ENCODE measurements at regions not wholly inside any gene's neighbourhood (a gene's known extent, or its start where the extent isn't known, plus 50 kb on each side); places are given as distances from the start of the nearest gene placed in this dataset.
A peak's percentile ranks its signal among the peaks of the same experiment; 100 is the strongest.
"Not testable (repeated sequence)": the region's sequence is repeated elsewhere in the genome, so short reads cannot be mapped to it uniquely, and the experiment has no call there.

DNA sequence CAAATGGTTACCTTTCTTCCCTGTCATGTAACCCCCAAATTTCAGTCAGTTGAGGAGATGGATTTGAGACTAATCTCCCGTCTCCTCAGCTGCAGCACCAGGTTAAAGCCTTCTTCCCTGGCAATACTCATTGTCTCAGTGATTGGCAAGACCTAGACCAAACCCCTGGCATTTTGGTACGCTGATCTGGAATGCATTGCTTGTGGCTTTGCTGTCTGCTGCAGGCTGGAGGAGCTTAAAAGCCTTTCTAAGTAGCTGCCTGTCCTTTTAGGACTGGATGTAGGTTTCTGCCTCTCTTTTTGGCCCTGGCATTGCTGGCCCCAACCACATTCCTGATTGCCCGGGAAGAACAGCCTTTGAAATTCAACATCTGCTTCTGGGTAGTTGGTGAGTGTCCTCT lies 729.6 kb upstream of the GJE1 start:
- Histone ChIP-seq H3K9me3 (ENCODE audit: insufficient read depth, low read depth, low read length) (peaks cover 22% of the 10 kb centered on the region), H3K27me3 (ENCODE audit: insufficient read depth, low read length) (no peaks in the 10 kb centered on the region), H3K36me3 (ENCODE audit: insufficient read depth, low read length) (no peaks in the 10 kb centered on the region), H3K9ac (ENCODE audit: low read depth, low read length) (no peak overlapping the region), H3K4me3 (ENCODE audit: low read length) (no peak overlapping the region), H3K4me1 (ENCODE audit: insufficient read depth, low read length) (no peaks in the 10 kb centered on the region), H3K27ac (ENCODE audit: low read depth, low read length) (no peak overlapping the region)
- WGBS = 93% methylated on average over 3 of the region's 3 CpGs

DNA sequence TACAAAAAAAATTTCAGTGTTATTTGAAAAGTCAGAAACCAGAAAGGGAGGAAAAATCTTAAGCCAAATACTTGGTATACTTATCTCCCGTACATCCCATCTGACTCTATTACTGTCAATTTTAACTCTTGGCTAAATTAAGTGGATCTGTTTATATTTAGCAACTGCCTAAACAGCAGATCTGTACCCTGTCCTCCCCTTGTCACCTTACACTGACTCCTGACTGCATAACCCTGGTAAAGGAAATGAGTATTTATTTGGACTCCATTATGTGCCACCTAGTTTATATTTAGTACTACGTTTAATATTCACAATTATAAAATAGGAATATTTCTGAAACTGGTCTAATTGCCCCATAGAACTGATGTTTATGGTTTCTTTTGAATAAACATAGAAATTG lies 730.2 kb upstream of the GJE1 start:
- H3K27me3 ChIP-seq (ENCODE audit: insufficient read depth, low read length) = no peaks in the 10 kb centered on the region
- no peak overlapping the region for H3K9ac ChIP-seq (ENCODE audit: low read depth, low read length)
- H3K27ac ChIP-seq (ENCODE audit: low read depth, low read length) = no peak overlapping the region
- peaks cover 16% of the 10 kb centered on the region for H3K9me3 ChIP-seq (ENCODE audit: insufficient read depth, low read depth, low read length)
- no peak overlapping the region for H3K4me3 ChIP-seq (ENCODE audit: low read length)
- no peaks in the 10 kb centered on the region for H3K36me3 ChIP-seq (ENCODE audit: insufficient read depth, low read length)
- WGBS = no CpG with 5 or more reads among the region's 2 CpGs
- no peaks in the 10 kb centered on the region for H3K4me1 ChIP-seq (ENCODE audit: insufficient read depth, low read length)

DNA sequence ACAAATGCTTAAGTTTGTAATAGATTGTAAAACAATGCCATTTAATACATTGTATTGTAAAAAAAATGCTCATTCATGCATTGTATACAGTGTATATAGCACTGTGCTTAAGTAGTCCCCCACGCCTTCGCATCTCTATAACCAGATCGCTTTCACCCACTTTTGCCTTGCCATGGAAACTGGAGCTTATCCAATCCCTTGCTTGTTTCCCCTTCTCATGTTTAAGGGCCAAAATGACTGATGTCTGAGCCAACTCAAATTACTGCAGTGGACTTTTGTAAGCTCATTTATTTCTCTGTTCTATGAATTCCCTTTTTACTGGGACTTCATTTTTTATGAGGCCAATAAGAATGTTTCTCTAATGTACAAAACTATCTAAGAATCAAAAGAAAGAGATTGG lies 730.9 kb upstream of the GJE1 start:
- H3K4me1 ChIP-seq (ENCODE audit: insufficient read depth, low read length) = no peaks in the 10 kb centered on the region

DNA sequence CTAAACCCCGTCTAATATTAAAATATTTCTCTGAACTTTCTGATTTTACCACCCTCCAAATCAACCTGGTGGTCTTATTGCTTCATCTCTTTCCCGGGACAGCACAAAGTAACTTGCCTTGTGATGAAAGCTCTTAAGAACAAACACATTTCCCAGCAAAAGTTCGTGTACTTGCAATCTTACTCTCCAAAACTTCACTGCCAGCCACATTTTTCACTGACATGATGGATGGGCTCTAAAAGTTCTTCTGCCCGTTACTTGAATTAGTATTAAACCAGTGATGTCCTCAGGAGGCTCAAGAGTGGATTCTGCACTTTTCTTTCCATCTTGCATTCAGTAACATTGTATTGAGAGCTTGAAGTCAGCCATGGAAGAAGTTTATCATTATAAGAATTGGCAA lies 731.6 kb upstream of the GJE1 start:
- H3K9ac ChIP-seq (ENCODE audit: low read depth, low read length) = no peak overlapping the region
- 93% methylated on average over 4 of the region's 4 CpGs for WGBS
- H3K4me3 ChIP-seq (ENCODE audit: low read length) = no peak overlapping the region
- no peak overlapping the region for H3K27ac ChIP-seq (ENCODE audit: low read depth, low read length)
- H3K27me3 ChIP-seq (ENCODE audit: insufficient read depth, low read length) = no peaks in the 10 kb centered on the region
- H3K4me1 ChIP-seq (ENCODE audit: insufficient read depth, low read length) = no peaks in the 10 kb centered on the region
- 0 out of 2 replicates have a peak, but pooled peaks cover 5% of the 10 kb centered on the region for H3K9me3 ChIP-seq (ENCODE audit: insufficient read depth, low read depth, low read length)
- no peaks in the 10 kb centered on the region for H3K36me3 ChIP-seq (ENCODE audit: insufficient read depth, low read length)

More for the DNA sequence above, 730.9 kb upstream of the GJE1 start:
- no peaks in the 10 kb centered on the region for H3K36me3 ChIP-seq (ENCODE audit: insufficient read depth, low read length)
- H3K27ac ChIP-seq (ENCODE audit: low read depth, low read length) = no peak overlapping the region
- no peak overlapping the region for H3K9ac ChIP-seq (ENCODE audit: low read depth, low read length)
- no peaks in the 10 kb centered on the region for H3K27me3 ChIP-seq (ENCODE audit: insufficient read depth, low read length)
- 99% methylated on average over 3 of the region's 3 CpGs for WGBS
- no peak overlapping the region for H3K4me3 ChIP-seq (ENCODE audit: low read length)
- peaks cover 11% of the 10 kb centered on the region for H3K9me3 ChIP-seq (ENCODE audit: insufficient read depth, low read depth, low read length)

DNA sequence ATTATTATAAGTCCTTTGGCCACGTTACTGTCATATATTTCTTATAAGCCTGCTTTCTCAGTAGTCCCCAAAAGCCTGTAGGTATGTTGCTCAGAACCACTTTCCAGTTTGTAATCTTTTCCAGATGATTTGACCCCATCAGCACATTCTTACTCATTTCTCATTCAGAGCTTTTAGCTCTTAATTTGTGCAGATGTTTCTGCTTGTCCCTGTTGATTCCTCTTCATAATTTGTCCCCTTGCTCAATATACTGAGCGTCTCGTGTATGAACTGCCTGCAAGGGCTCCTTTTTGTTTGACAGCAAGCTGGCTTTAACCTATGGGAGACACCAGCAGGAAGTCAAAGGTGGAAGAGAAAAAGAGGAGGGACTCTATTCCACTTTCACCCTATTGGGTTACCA lies 733.8 kb upstream of the GJE1 start:
- Histone ChIP-seq H3K9ac (ENCODE audit: low read depth, low read length) (no peak overlapping the region), H3K4me1 (ENCODE audit: insufficient read depth, low read length) (no peaks in the 10 kb centered on the region), H3K9me3 (ENCODE audit: insufficient read depth, low read depth, low read length) (no peaks in the 10 kb centered on the region), H3K4me3 (ENCODE audit: low read length) (no peak overlapping the region), H3K27ac (ENCODE audit: low read depth, low read length) (no peak overlapping the region), H3K36me3 (ENCODE audit: insufficient read depth, low read length) (no peaks in the 10 kb centered on the region), H3K27me3 (ENCODE audit: insufficient read depth, low read length) (no peaks in the 10 kb centered on the region)
- WGBS = 77% methylated on average over 3 of the region's 3 CpGs

DNA sequence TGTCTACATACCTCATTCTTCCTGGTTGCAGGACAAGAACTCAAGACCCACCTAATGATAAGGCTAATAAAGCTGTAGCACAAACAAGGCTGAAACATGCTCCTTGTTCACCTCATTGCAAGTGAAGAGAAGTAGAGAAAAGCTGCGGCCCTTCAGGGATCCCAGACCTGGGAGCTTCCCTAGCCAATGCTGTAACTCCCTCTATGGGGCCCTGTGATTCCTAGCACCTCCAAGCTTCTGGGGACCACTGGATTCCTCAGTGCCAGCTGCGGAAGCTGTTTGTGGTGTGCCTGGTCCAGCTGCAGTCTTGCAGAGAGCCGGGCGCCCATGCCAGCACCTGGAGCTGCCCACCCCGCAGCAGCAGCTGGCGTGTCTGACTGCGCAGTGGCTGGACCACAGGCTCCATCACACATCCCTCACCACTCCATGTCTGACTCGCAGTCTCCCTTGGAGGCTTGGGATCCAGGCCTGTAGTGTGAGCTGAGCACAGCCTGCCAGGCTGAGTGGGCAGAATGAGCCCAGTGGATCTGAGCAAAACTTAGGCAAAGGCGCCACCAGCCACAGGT lies 737.2 kb upstream of the GJE1 start:
- Histone ChIP-seq H3K9ac (ENCODE audit: low read depth, low read length) (no peak overlapping the region), H3K9me3 (ENCODE audit: insufficient read depth, low read depth, low read length) (no peaks in the 10 kb centered on the region), H3K4me1 (ENCODE audit: insufficient read depth, low read length) (no peaks in the 10 kb centered on the region), H3K27me3 (ENCODE audit: insufficient read depth, low read length) (no peaks in the 10 kb centered on the region), H3K4me3 (ENCODE audit: low read length) (no peak overlapping the region), H3K27ac (ENCODE audit: low read depth, low read length) (no peak overlapping the region), H3K36me3 (ENCODE audit: insufficient read depth, low read length) (no peaks in the 10 kb centered on the region)
- WGBS = 94% methylated on average over 9 of the region's 9 CpGs

DNA sequence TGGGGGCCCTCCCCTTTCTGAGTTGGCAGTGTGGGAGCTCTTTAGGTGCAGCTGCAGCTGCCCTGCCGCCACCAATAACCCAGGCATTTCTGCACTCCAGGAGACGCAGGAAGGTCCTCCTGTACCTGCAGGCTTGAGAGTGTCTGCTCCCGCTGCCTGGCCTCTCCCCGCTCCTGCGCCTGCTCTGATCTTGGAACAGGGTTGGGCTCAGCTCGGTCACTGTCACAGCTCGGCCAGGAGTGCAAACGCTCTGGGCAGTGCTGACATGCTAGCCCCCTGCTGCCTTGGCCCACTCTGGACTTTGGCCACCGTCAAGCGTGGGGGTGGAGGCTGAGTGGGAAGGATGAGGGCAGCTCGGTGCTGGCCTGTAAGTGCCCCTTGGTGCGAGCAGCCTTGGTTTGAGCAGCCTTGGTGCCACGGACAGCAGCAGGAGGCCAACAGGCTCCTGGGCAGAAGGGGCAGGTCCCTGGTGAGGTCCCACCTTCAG lies 738.1 kb upstream of the GJE1 start:
- Histone ChIP-seq H3K9me3 (ENCODE audit: insufficient read depth, low read depth, low read length) (no peaks in the 10 kb centered on the region), H3K27me3 (ENCODE audit: insufficient read depth, low read length) (no peaks in the 10 kb centered on the region), H3K4me3 (ENCODE audit: low read length) (no peak overlapping the region), H3K4me1 (ENCODE audit: insufficient read depth, low read length) (no peaks in the 10 kb centered on the region; the same call in 1 of the 2 replicates), H3K36me3 (ENCODE audit: insufficient read depth, low read length) (no peaks in the 10 kb centered on the region), H3K9ac (ENCODE audit: low read depth, low read length) (no peak overlapping the region), H3K27ac (ENCODE audit: low read depth, low read length) (no peak overlapping the region)
- WGBS = 94% methylated on average over 13 of the region's 13 CpGs

DNA sequence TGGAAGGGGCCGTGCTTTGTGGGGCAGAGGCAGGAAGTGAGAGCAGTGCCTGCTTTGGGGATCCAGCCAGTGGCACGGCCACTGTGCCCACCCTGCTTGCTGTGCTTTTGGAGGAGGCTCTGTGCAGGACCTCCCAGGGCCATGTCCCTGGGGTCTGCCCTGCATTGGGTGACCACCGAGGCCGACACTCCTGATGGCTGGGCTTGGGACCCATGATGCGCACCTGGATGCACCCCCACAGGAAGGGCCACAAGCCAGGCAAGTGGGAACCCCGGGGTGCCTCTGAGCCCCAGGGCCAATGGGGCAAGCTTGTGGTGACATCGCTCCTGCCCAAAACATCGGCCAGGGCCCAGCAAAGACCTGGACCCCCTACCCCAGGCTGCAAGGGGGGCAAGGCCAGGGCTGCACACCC lies 738.6 kb upstream of the GJE1 start:
- Histone ChIP-seq H3K27ac (ENCODE audit: low read depth, low read length) (no peak overlapping the region), H3K9ac (ENCODE audit: low read depth, low read length) (no peak overlapping the region), H3K36me3 (ENCODE audit: insufficient read depth, low read length) (no peaks in the 10 kb centered on the region), H3K4me1 (ENCODE audit: insufficient read depth, low read length) (peaks cover 2% of the 10 kb centered on the region; the same call in 1 of the 2 replicates), H3K27me3 (ENCODE audit: insufficient read depth, low read length) (no peaks in the 10 kb centered on the region), H3K9me3 (ENCODE audit: insufficient read depth, low read depth, low read length) (no peaks in the 10 kb centered on the region), H3K4me3 (ENCODE audit: low read length) (no peak overlapping the region)
- 96% methylated on average over 8 of the region's 8 CpGs for WGBS

DNA sequence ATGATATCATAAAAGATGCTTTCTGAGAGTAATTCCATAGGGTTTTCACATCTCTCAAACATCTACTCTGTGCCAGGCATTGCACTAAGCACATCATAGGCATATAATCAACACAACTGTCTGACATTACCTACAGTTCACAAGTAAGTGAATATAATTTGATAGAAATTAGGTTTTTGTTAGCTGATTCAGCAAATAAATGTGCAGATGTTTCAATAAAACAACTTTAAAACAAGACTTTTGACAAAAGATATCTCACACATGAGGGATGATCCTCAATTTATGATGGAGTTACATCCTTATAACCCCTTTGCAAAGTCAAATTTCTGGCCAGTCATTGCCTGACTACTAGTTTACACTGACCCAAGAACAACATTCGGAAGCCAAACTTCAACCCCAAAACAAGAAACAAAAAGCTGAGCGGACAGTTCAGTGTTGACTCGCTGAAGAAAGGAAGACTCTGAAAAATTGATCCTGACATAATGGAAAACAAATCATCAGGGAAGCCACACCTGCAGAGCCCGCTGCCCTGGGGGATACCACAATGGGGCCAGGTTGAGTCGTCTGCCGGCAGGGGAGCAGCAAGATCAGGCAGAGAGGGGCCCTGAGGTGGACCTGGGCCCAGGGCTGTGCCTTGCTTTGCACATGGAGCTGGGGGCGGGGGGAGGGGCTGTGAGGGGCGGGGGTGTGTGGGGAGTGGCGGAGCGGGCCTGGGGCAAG lies 739.2 kb upstream of the GJE1 start:
- no peak overlapping the region for H3K27ac ChIP-seq (ENCODE audit: low read depth, low read length)
- no peak overlapping the region for H3K9ac ChIP-seq (ENCODE audit: low read depth, low read length)
- no peaks in the 10 kb centered on the region for H3K27me3 ChIP-seq (ENCODE audit: insufficient read depth, low read length)
- WGBS = 99% methylated on average over 10 of the region's 10 CpGs
- no peaks in the 10 kb centered on the region for H3K9me3 ChIP-seq (ENCODE audit: insufficient read depth, low read depth, low read length)
- H3K4me1 ChIP-seq (ENCODE audit: insufficient read depth, low read length) = peaks cover 6% of the 10 kb centered on the region; the same call in 1 of the 2 replicates
- H3K4me3 ChIP-seq (ENCODE audit: low read length) = no peak overlapping the region
- no peaks in the 10 kb centered on the region for H3K36me3 ChIP-seq (ENCODE audit: insufficient read depth, low read length)

DNA sequence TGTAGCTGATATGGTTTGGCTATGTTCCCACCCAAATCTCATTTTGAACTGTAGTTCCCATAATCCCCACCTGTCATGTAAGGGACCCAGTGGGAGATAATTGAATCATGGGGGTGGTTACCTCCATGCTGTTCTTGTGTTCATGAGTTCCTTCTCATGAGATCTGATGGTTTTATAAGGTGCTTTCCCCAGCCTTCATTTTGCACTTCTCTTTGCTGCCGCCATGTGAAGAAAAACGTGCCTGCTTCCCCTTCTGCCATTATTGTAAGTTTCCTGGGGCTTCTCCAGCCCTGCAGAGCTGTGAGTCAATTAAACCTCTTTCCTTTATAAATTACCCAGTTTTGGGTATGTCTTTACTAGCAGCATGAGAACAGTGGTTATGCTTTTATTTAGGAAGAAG lies 741.6 kb upstream of the GJE1 start:
- not testable (repeated sequence) for H3K9me3 ChIP-seq (ENCODE audit: insufficient read depth, low read depth, low read length); H3K27me3 ChIP-seq (ENCODE audit: insufficient read depth, low read length); H3K27ac ChIP-seq (ENCODE audit: low read depth, low read length); H3K4me3 ChIP-seq (ENCODE audit: low read length); H3K9ac ChIP-seq (ENCODE audit: low read depth, low read length); H3K36me3 ChIP-seq (ENCODE audit: insufficient read depth, low read length)
- H3K4me1 ChIP-seq (ENCODE audit: insufficient read depth, low read length) = peaks cover 12% of the 10 kb centered on the region; the same call in 1 of the 2 replicates
- 92% methylated on average over 2 of the region's 2 CpGs for WGBS

DNA sequence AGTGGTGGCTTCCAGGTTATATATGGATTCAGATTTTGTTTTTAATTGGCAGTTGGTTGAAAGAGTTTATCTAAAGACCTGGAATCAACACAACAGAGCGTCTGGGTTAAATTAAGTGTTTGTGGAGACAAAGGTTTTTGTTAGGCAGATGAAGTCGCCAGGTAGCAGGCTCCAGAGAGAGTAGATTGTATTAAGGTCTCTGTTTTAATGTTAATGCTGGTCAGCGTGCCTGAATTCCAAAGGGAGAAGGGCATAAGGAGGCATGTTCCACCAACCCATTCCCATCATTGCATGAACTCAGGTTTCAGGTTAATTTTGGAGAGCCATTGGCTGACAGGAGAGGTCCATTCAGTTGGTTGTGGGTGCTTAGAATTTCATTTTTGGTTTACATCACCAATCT lies 744.1 kb upstream of the GJE1 start:
- Histone ChIP-seq H3K27ac (ENCODE audit: low read depth, low read length) (peak overlapping the region; percentile 93), H3K4me1 (ENCODE audit: insufficient read depth, low read length) (peaks cover 12% of the 10 kb centered on the region; the same call in 1 of the 2 replicates), H3K9ac (ENCODE audit: low read depth, low read length) (no peak overlapping the region), H3K27me3 (ENCODE audit: insufficient read depth, low read length) (no peaks in the 10 kb centered on the region), H3K36me3 (ENCODE audit: insufficient read depth, low read length) (peaks cover 5% of the 10 kb centered on the region), H3K4me3 (ENCODE audit: low read length) (no peak overlapping the region), H3K9me3 (ENCODE audit: insufficient read depth, low read depth, low read length) (0 out of 2 replicates have a peak, but pooled peaks cover 5% of the 10 kb centered on the region)
- WGBS = 59% methylated on average over 3 of the region's 3 CpGs
